ENCODE measurements at regions not wholly inside any gene's neighbourhood (a gene's known extent, or its start where the extent isn't known, plus 50 kb on each side); places are given as distances from the start of the nearest gene placed in this dataset.

DNA sequence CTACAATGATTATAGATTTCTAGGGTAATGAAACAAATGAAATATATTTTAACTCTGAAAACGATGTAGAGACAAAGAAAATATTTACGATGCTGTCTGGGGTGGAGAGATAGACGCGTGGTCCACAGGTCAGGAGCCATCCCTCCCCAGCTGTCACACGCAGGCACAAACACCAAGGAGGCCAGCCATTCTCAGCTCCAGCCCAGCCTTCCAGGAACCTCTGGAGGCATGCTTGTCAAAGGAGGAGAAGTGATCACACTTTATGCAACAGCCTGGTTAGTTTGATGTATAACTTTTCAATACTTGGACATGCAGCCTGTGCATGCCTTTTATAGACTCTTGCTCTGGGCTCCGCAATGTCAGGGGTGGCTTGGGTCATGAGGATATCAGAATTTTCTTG, 391.5 kb upstream of the MGMT start:
- WGBS = 94% methylated on average over 6 of the region's 6 CpGs
- Histone ChIP-seq H3K27ac (ENCODE audit: low read depth, low read length) (no peak overlapping the region), H3K27me3 (ENCODE audit: insufficient read depth, low read length) (no peaks in the 10 kb centered on the region), H3K9me3 (ENCODE audit: insufficient read depth, low read depth, low read length) (peaks cover 3% of the 10 kb centered on the region; the same call in 1 of the 2 replicates), H3K4me1 (ENCODE audit: insufficient read depth, low read length) (no peaks in the 10 kb centered on the region), H3K36me3 (ENCODE audit: insufficient read depth, low read length) (no peaks in the 10 kb centered on the region), H3K9ac (ENCODE audit: low read depth, low read length) (no peak overlapping the region), H3K4me3 (ENCODE audit: low read length) (no peak overlapping the region)

DNA sequence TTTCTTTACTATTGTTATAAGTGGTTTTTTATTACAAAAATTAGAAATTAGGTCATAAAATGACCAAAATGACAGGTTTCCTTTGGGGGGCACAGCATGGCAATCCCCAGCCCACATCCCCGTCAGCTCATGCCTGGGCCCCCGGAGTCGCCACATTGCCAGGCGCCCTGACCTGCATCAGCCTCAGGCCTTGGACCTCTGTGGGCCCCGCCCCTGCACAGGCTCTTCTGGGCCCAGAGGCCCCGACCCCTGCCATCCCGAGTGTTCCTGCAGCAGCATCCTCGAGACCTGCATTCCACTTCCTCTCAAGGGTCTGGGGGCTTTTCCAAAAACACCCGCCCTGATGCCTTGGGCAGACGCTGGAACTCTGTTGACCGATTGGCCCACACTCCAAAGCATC, 391.1 kb upstream of the MGMT start:
- H3K9ac ChIP-seq (ENCODE audit: low read depth, low read length) = no peak overlapping the region
- H3K4me3 ChIP-seq (ENCODE audit: low read length) = no peak overlapping the region
- 91% methylated on average over 11 of the region's 11 CpGs for WGBS
- no peaks in the 10 kb centered on the region for H3K27me3 ChIP-seq (ENCODE audit: insufficient read depth, low read length)
- H3K36me3 ChIP-seq (ENCODE audit: insufficient read depth, low read length) = no peaks in the 10 kb centered on the region
- H3K4me1 ChIP-seq (ENCODE audit: insufficient read depth, low read length) = no peaks in the 10 kb centered on the region
- H3K9me3 ChIP-seq (ENCODE audit: insufficient read depth, low read depth, low read length) = peaks cover 3% of the 10 kb centered on the region; the same call in 1 of the 2 replicates
- no peak overlapping the region for H3K27ac ChIP-seq (ENCODE audit: low read depth, low read length)

- no peak overlapping the region for H3K9ac ChIP-seq (ENCODE audit: low read depth, low read length)
- no peaks in the 10 kb centered on the region for H3K36me3 ChIP-seq (ENCODE audit: insufficient read depth, low read length)
- no peaks in the 10 kb centered on the region for H3K27me3 ChIP-seq (ENCODE audit: insufficient read depth, low read length)
- WGBS = 92% methylated on average over 3 of the region's 3 CpGs
- H3K4me1 ChIP-seq (ENCODE audit: insufficient read depth, low read length) = no peaks in the 10 kb centered on the region
- peaks cover 3% of the 10 kb centered on the region; the same call in 1 of the 2 replicates for H3K9me3 ChIP-seq (ENCODE audit: insufficient read depth, low read depth, low read length)
- H3K4me3 ChIP-seq (ENCODE audit: low read length) = no peak overlapping the region
- H3K27ac ChIP-seq (ENCODE audit: low read depth, low read length) = no peak overlapping the region
These were observed 388.7 kb upstream of the MGMT start for GRCh38 chr10:129078346-129078745.

GRCh38 chr10:129078746-129079145, 388.3 kb upstream of the MGMT start:
- H3K9ac ChIP-seq (ENCODE audit: low read depth, low read length) = no peak overlapping the region
- 94% methylated on average over 7 of the region's 7 CpGs for WGBS
- H3K4me3 ChIP-seq (ENCODE audit: low read length) = no peak overlapping the region
- no peaks in the 10 kb centered on the region for H3K4me1 ChIP-seq (ENCODE audit: insufficient read depth, low read length)
- no peak overlapping the region for H3K27ac ChIP-seq (ENCODE audit: low read depth, low read length)
- no peaks in the 10 kb centered on the region for H3K27me3 ChIP-seq (ENCODE audit: insufficient read depth, low read length)
- no peaks in the 10 kb centered on the region for H3K36me3 ChIP-seq (ENCODE audit: insufficient read depth, low read length)
- peaks cover 3% of the 10 kb centered on the region; the same call in 1 of the 2 replicates for H3K9me3 ChIP-seq (ENCODE audit: insufficient read depth, low read depth, low read length)

DNA sequence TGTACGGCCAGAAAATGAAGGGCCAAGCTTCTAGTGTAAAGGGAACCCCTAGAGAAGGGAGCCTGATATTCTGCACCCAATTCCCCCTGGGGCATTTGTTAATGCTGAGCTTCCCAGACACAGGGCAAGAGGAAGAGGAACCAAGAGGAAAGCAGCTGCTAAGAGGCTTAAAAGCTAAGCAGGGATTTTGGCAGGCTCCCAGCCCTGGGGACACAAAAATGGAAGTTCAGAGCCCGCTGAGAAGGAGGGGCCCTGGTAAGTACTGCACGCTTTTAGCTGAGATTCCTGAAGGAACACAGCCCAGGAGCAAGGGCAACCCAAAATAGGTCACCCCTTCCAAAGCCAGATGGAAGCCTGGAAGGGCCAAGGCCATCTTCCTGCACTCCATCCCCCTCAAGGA, 387.3 kb upstream of the MGMT start:
- H3K27ac ChIP-seq (ENCODE audit: low read depth, low read length) = no peak overlapping the region
- H3K27me3 ChIP-seq (ENCODE audit: insufficient read depth, low read length) = no peaks in the 10 kb centered on the region
- peaks cover 3% of the 10 kb centered on the region; the same call in 1 of the 2 replicates for H3K9me3 ChIP-seq (ENCODE audit: insufficient read depth, low read depth, low read length)
- H3K36me3 ChIP-seq (ENCODE audit: insufficient read depth, low read length) = no peaks in the 10 kb centered on the region
- 94% methylated on average over 3 of the region's 3 CpGs for WGBS
- H3K4me3 ChIP-seq (ENCODE audit: low read length) = no peak overlapping the region
- H3K4me1 ChIP-seq (ENCODE audit: insufficient read depth, low read length) = no peaks in the 10 kb centered on the region
- H3K9ac ChIP-seq (ENCODE audit: low read depth, low read length) = no peak overlapping the region

GRCh38 chr10:129085811-129086210, 381.2 kb upstream of the MGMT start:
- no peaks in the 10 kb centered on the region for H3K36me3 ChIP-seq (ENCODE audit: insufficient read depth, low read length)
- 75% methylated on average over 1 of the region's 1 CpG for WGBS
- H3K4me1 ChIP-seq (ENCODE audit: insufficient read depth, low read length) = no peaks in the 10 kb centered on the region
- no peak overlapping the region for H3K9ac ChIP-seq (ENCODE audit: low read depth, low read length)
- H3K9me3 ChIP-seq (ENCODE audit: insufficient read depth, low read depth, low read length) = 0 out of 2 replicates have a peak, but pooled peaks cover 2% of the 10 kb centered on the region
- H3K27ac ChIP-seq (ENCODE audit: low read depth, low read length) = no peak overlapping the region
- H3K27me3 ChIP-seq (ENCODE audit: insufficient read depth, low read length) = no peaks in the 10 kb centered on the region
- no peak overlapping the region for H3K4me3 ChIP-seq (ENCODE audit: low read length)

GRCh38 chr10:129089341-129089740, 377.7 kb upstream of the MGMT start:
- Histone ChIP-seq H3K27ac (ENCODE audit: low read depth, low read length) (no peak overlapping the region), H3K36me3 (ENCODE audit: insufficient read depth, low read length) (no peaks in the 10 kb centered on the region), H3K9ac (ENCODE audit: low read depth, low read length) (no peak overlapping the region), H3K4me3 (ENCODE audit: low read length) (no peak overlapping the region), H3K4me1 (ENCODE audit: insufficient read depth, low read length) (no peaks in the 10 kb centered on the region), H3K9me3 (ENCODE audit: insufficient read depth, low read depth, low read length) (0 out of 2 replicates have a peak, but pooled peaks cover 2% of the 10 kb centered on the region), H3K27me3 (ENCODE audit: insufficient read depth, low read length) (no peaks in the 10 kb centered on the region)
- WGBS = 96% methylated on average over 4 of the region's 4 CpGs

- Histone ChIP-seq H3K27ac (ENCODE audit: low read depth, low read length) (no peak overlapping the region), H3K27me3 (ENCODE audit: insufficient read depth, low read length) (no peaks in the 10 kb centered on the region), H3K4me3 (ENCODE audit: low read length) (no peak overlapping the region), H3K4me1 (ENCODE audit: insufficient read depth, low read length) (no peaks in the 10 kb centered on the region), H3K9me3 (ENCODE audit: insufficient read depth, low read depth, low read length) (0 out of 2 replicates have a peak, but pooled peaks cover under 1% of the 10 kb centered on the region), H3K36me3 (ENCODE audit: insufficient read depth, low read length) (no peaks in the 10 kb centered on the region), H3K9ac (ENCODE audit: low read depth, low read length) (no peak overlapping the region)
- WGBS = 84% methylated on average over 6 of the region's 6 CpGs
These were observed 376.9 kb upstream of the MGMT start for GRCh38 chr10:129090165-129090564.

GRCh38 chr10:129090618-129091366, 376.2 kb upstream of the MGMT start:
- Histone ChIP-seq H3K27ac (ENCODE audit: low read depth, low read length) (no peak overlapping the region), H3K9me3 (ENCODE audit: insufficient read depth, low read depth, low read length) (no peaks in the 10 kb centered on the region), H3K9ac (ENCODE audit: low read depth, low read length) (no peak overlapping the region), H3K27me3 (ENCODE audit: insufficient read depth, low read length) (no peaks in the 10 kb centered on the region), H3K4me1 (ENCODE audit: insufficient read depth, low read length) (no peaks in the 10 kb centered on the region), H3K4me3 (ENCODE audit: low read length) (no peak overlapping the region), H3K36me3 (ENCODE audit: insufficient read depth, low read length) (no peaks in the 10 kb centered on the region)
- WGBS = 87% methylated on average over 6 of the region's 6 CpGs

- no peaks in the 10 kb centered on the region for H3K36me3 ChIP-seq (ENCODE audit: insufficient read depth, low read length)
- no peaks in the 10 kb centered on the region for H3K9me3 ChIP-seq (ENCODE audit: insufficient read depth, low read depth, low read length)
- H3K27ac ChIP-seq (ENCODE audit: low read depth, low read length) = no peak overlapping the region
- H3K4me1 ChIP-seq (ENCODE audit: insufficient read depth, low read length) = no peaks in the 10 kb centered on the region
- no peak overlapping the region for H3K4me3 ChIP-seq (ENCODE audit: low read length)
- no peaks in the 10 kb centered on the region for H3K27me3 ChIP-seq (ENCODE audit: insufficient read depth, low read length)
- 93% methylated on average over 8 of the region's 8 CpGs for WGBS
- no peak overlapping the region for H3K9ac ChIP-seq (ENCODE audit: low read depth, low read length)
These were observed 373.4 kb upstream of the MGMT start for GRCh38 chr10:129093641-129094040.

DNA sequence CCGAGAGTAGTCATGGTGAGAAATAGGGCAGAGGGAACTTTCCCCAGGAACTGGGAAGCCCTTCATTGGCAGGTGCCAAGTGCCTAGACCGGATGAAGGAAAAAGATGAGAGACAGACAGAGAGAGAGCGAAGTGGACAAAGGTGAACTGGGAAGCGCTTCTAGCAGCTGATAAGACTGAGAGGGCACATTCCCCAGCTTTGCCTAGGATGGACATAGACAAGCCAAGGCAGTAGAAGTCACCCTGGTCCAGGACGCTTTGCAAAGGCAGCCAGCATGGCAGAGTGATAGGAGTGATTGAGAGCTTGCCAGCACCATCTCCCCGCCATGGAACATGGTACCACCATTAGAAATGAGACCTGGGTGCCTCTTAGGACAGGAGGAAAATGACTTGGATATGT, 372.8 kb upstream of the MGMT start:
- 93% methylated on average over 6 of the region's 6 CpGs for WGBS
- H3K4me1 ChIP-seq (ENCODE audit: insufficient read depth, low read length) = no peaks in the 10 kb centered on the region

More for the DNA sequence above, 372.8 kb upstream of the MGMT start:
- Histone ChIP-seq H3K4me3 (ENCODE audit: low read length) (no peak overlapping the region), H3K27me3 (ENCODE audit: insufficient read depth, low read length) (no peaks in the 10 kb centered on the region), H3K9me3 (ENCODE audit: insufficient read depth, low read depth, low read length) (no peaks in the 10 kb centered on the region), H3K27ac (ENCODE audit: low read depth, low read length) (no peak overlapping the region), H3K9ac (ENCODE audit: low read depth, low read length) (no peak overlapping the region), H3K36me3 (ENCODE audit: insufficient read depth, low read length) (no peaks in the 10 kb centered on the region)
